ENCODE measurements at regions not wholly inside any gene's neighbourhood (a gene's known extent, or its start where the extent isn't known, plus 50 kb on each side); places are given as distances from the start of the nearest gene placed in this dataset.

DNA sequence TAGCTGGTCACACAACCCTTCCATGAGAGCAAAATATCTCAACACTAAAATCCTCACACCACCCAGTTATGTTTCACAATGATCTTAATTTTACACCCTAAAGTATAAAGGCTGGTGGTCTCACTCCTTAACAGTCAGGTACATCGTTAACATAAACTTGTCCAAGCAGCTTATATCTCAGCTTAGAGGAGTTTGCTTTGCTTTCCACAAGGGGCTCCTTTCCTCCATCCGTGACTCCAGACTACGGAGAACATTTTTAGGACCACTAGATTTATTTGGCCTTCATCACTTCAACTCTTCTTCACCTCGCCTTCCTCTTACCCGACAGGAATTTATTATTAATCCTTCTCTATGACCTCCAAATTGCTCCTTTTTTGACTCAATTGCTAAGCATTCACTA is 1014.1 kb upstream of the NUDT12 start:
- no peaks in the 10 kb centered on the region for H3K4me1 ChIP-seq (ENCODE audit: control insufficient read depth in 1 of 2, insufficient read depth in 1 of 2, low read depth in 1 of 2, low read length in 1 of 2)
- H3K9me3 ChIP-seq: no peaks in the 10 kb centered on the region
- TF ChIP-seq, protein P1, sequence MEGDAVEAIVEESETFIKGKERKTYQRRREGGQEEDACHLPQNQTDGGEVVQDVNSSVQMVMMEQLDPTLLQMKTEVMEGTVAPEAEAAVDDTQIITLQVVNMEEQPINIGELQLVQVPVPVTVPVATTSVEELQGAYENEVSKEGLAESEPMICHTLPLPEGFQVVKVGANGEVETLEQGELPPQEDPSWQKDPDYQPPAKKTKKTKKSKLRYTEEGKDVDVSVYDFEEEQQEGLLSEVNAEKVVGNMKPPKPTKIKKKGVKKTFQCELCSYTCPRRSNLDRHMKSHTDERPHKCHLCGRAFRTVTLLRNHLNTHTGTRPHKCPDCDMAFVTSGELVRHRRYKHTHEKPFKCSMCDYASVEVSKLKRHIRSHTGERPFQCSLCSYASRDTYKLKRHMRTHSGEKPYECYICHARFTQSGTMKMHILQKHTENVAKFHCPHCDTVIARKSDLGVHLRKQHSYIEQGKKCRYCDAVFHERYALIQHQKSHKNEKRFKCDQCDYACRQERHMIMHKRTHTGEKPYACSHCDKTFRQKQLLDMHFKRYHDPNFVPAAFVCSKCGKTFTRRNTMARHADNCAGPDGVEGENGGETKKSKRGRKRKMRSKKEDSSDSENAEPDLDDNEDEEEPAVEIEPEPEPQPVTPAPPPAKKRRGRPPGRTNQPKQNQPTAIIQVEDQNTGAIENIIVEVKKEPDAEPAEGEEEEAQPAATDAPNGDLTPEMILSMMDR (IDR thresholded peaks at IDR 0.05): no peak
- no peak overlapping the region for H3K27ac ChIP-seq
- no peak overlapping the region for H3K4me3 ChIP-seq (ENCODE audit: low read depth in 1 of 2, low read length in 1 of 2)
- no peaks in the 10 kb centered on the region for H3K27me3 ChIP-seq
- H3K36me3 ChIP-seq: no peaks in the 10 kb centered on the region

DNA sequence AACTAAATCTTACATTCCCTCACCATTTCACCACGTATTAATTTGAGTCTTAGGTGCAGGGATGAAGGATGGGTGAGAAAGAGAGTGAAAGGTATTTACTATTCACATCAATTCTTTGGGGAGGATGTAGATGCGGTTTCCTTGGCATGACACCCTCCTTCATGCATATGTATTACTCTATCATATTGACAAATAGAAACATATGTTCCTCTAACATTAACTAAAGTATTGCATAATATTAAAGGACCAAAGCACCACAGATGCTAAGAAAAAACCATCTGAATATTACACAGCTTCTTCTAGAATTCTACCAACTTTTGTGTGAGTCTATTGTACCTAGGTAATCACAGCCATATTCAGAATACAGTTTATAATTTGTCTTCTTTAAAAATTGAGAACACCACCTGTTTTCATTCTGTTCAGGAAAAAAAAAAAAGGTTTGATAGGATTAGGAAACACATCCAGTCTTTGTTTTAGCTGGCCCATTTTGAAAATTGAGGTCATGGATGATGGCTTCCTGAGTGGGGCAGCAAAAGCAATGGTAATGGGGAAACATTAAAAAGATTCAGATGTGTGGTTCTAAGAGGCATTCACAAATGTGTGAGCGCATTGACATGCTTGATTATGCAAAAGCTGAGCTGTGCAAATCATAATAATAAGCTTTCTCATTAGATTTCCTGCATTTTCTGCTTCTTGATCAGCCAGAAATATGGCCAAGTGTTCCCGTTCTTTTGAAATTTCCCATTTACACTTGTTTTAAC is 1011.5 kb upstream of the NUDT12 start:
- Histone ChIP-seq H3K36me3 (no peaks in the 10 kb centered on the region), H3K4me1 (ENCODE audit: control insufficient read depth in 1 of 2, insufficient read depth in 1 of 2, low read depth in 1 of 2, low read length in 1 of 2) (no peaks in the 10 kb centered on the region), H3K4me3 (ENCODE audit: low read depth in 1 of 2, low read length in 1 of 2) (no peak overlapping the region), H3K9me3 (no peaks in the 10 kb centered on the region), H3K27ac (no peak overlapping the region), H3K27me3 (no peaks in the 10 kb centered on the region)
- TF ChIP-seq, protein P1 (IDR thresholded peaks at IDR 0.05): no peak

DNA sequence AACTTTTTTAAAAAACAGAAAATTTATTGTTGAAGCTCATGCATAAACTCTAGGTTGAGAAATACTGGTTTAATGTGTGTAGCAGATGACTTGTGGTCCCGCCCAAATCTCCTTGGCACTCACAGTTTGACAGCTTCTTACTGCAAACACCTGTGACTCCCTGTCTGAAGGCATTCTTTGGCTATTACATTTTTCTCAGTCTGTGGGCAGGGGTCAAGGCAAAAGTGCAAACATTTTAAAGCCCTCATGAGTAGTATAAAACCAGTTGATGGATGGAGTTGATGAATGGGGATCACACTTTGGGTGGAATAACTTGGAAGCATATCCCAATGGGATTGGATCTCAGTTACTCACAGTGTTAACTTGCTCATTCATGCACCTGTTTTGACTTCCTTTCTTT is 1007.0 kb upstream of the NUDT12 start:
- no peaks in the 10 kb centered on the region for H3K4me1 ChIP-seq (ENCODE audit: control insufficient read depth in 1 of 2, insufficient read depth in 1 of 2, low read depth in 1 of 2, low read length in 1 of 2)
- no peak overlapping the region for H3K4me3 ChIP-seq (ENCODE audit: low read depth in 1 of 2, low read length in 1 of 2)
- no peaks in the 10 kb centered on the region for H3K9me3 ChIP-seq
- H3K36me3 ChIP-seq: no peaks in the 10 kb centered on the region
- H3K27ac ChIP-seq: no peak overlapping the region
- TF ChIP-seq, protein P1 (IDR thresholded peaks at IDR 0.05): no peak
- H3K27me3 ChIP-seq: no peaks in the 10 kb centered on the region

DNA sequence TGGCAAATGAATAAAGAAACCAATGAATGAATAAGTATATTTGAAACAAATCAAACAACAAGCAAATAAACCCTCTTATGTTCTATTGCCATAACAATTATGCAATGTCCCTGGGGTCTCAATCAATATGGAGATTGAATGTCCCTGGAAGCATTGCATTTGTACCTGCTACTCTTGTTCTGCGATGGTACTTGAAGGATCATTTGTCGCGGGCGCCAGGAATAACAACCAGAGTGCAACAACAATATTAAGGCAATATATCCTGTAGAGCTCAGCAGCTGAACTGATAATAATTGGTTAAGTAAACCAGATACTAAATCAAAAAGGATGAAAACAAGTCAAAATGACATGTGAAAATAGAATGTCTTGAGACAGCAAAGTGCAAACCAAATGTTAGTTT is 1001.9 kb upstream of the NUDT12 start:
- H3K9me3 ChIP-seq: no peaks in the 10 kb centered on the region
- H3K4me3 ChIP-seq (ENCODE audit: low read depth in 1 of 2, low read length in 1 of 2): no peak overlapping the region
- H3K4me1 ChIP-seq (ENCODE audit: control insufficient read depth in 1 of 2, insufficient read depth in 1 of 2, low read depth in 1 of 2, low read length in 1 of 2): no peaks in the 10 kb centered on the region
- H3K27me3 ChIP-seq: no peaks in the 10 kb centered on the region
- TF ChIP-seq, protein P1 (IDR thresholded peaks at IDR 0.05): no peak
- H3K27ac ChIP-seq: no peak overlapping the region
- H3K36me3 ChIP-seq: no peaks in the 10 kb centered on the region

DNA sequence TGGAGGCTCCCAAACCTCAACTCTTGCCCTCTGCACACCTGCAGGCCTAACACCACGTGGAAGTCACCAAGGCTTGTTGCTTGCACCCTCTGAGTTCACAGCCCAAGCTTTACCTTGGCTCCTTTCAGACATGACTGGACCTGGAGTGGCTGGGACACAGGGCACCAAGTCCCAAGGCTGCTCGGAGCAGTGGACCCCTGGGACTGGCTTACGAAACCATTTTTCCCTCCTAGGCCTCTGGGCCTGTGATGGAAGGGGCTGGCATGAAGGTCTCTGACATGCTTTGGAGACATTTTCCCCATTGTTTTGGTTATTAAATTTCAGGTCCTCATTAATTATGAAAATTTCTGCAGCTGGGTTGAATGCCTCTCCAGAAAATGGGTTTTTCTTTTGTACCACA is 994.4 kb upstream of the NUDT12 start:
- H3K4me3 ChIP-seq (ENCODE audit: low read depth in 1 of 2, low read length in 1 of 2): no peak overlapping the region
- TF ChIP-seq, protein P1 (IDR thresholded peaks at IDR 0.05): no peak
- no peaks in the 10 kb centered on the region for H3K27me3 ChIP-seq
- H3K4me1 ChIP-seq (ENCODE audit: control insufficient read depth in 1 of 2, insufficient read depth in 1 of 2, low read depth in 1 of 2, low read length in 1 of 2): no peaks in the 10 kb centered on the region
- H3K9me3 ChIP-seq: no peaks in the 10 kb centered on the region
- no peak overlapping the region for H3K27ac ChIP-seq
- no peaks in the 10 kb centered on the region for H3K36me3 ChIP-seq

All from neutrophil (primary cell).